ENCODE measurements at regions not wholly inside any gene's neighbourhood (a gene's known extent, or its start where the extent isn't known, plus 50 kb on each side); places are given as distances from the start of the nearest gene placed in this dataset.

GRCh38 chrX:69317721-69318120 is 152.5 kb upstream of the PJA1 start:
- H3K4me1 ChIP-seq (ENCODE audit: control insufficient read depth, insufficient read depth, low read length): no peaks in the 10 kb centered on the region
- H3K36me3 ChIP-seq (ENCODE audit: insufficient read depth, low read length): no peaks in the 10 kb centered on the region
- H3K4me3 ChIP-seq (ENCODE audit: low read length): no peak overlapping the region
- peaks cover 17% of the 10 kb centered on the region for H3K27me3 ChIP-seq (ENCODE audit: control insufficient read depth, insufficient read depth, low read length)
- no peak overlapping the region for H3K9ac ChIP-seq (ENCODE audit: low read depth, low read length)
- H3K4me2 ChIP-seq (ENCODE audit: low read length): no peak overlapping the region
- H3K9me3 ChIP-seq (replicated peaks; ENCODE audit: low read length): no peaks in the 10 kb centered on the region

GRCh38 chrX:69314436-69315348 is 149.4 kb upstream of the PJA1 start:
- Histone ChIP-seq H3K36me3 (ENCODE audit: insufficient read depth, low read length) (no peaks in the 10 kb centered on the region), H3K27me3 (ENCODE audit: control insufficient read depth, insufficient read depth, low read length) (peaks cover 32% of the 10 kb centered on the region), H3K4me2 (ENCODE audit: low read length) (no peak overlapping the region), H3K9me3 (replicated peaks; ENCODE audit: low read length) (no peaks in the 10 kb centered on the region), H3K4me1 (ENCODE audit: control insufficient read depth, insufficient read depth, low read length) (no peaks in the 10 kb centered on the region), H3K9ac (ENCODE audit: low read depth, low read length) (no peak overlapping the region), H3K4me3 (ENCODE audit: low read length) (no peak overlapping the region)

GRCh38 chrX:69313617-69314290 is 148.5 kb upstream of the PJA1 start:
- Histone ChIP-seq H3K9ac (ENCODE audit: low read depth, low read length) (no peak overlapping the region), H3K27me3 (ENCODE audit: control insufficient read depth, insufficient read depth, low read length) (peaks cover 32% of the 10 kb centered on the region), H3K4me3 (ENCODE audit: low read length) (no peak overlapping the region), H3K36me3 (ENCODE audit: insufficient read depth, low read length) (no peaks in the 10 kb centered on the region), H3K4me2 (ENCODE audit: low read length) (no peak overlapping the region), H3K4me1 (ENCODE audit: control insufficient read depth, insufficient read depth, low read length) (no peaks in the 10 kb centered on the region), H3K9me3 (replicated peaks; ENCODE audit: low read length) (no peaks in the 10 kb centered on the region)

- peaks cover 25% of the 10 kb centered on the region for H3K27me3 ChIP-seq (ENCODE audit: control insufficient read depth, insufficient read depth, low read length)
- no peaks in the 10 kb centered on the region for H3K9me3 ChIP-seq (replicated peaks; ENCODE audit: low read length)
- no peak overlapping the region for H3K4me2 ChIP-seq (ENCODE audit: low read length)
- no peaks in the 10 kb centered on the region for H3K4me1 ChIP-seq (ENCODE audit: control insufficient read depth, insufficient read depth, low read length)
- H3K36me3 ChIP-seq (ENCODE audit: insufficient read depth, low read length): no peaks in the 10 kb centered on the region
- H3K4me3 ChIP-seq (ENCODE audit: low read length): no peak overlapping the region
- no peak overlapping the region for H3K9ac ChIP-seq (ENCODE audit: low read depth, low read length)
Measured at GRCh38 chrX:69311936-69312670, 146.8 kb upstream of the PJA1 start.

GRCh38 chrX:69309074-69309792 is 144.0 kb upstream of the PJA1 start:
- Histone ChIP-seq H3K9ac (ENCODE audit: low read depth, low read length) (no peak overlapping the region), H3K4me2 (ENCODE audit: low read length) (no peak overlapping the region), H3K36me3 (ENCODE audit: insufficient read depth, low read length) (no peaks in the 10 kb centered on the region), H3K4me3 (ENCODE audit: low read length) (no peak overlapping the region), H3K4me1 (ENCODE audit: control insufficient read depth, insufficient read depth, low read length) (no peaks in the 10 kb centered on the region), H3K9me3 (replicated peaks; ENCODE audit: low read length) (no peaks in the 10 kb centered on the region), H3K27me3 (ENCODE audit: control insufficient read depth, insufficient read depth, low read length) (peaks cover 22% of the 10 kb centered on the region)

GRCh38 chrX:69307756-69308155 is 142.5 kb upstream of the PJA1 start:
- Histone ChIP-seq H3K27me3 (ENCODE audit: control insufficient read depth, insufficient read depth, low read length) (peaks cover 22% of the 10 kb centered on the region), H3K4me1 (ENCODE audit: control insufficient read depth, insufficient read depth, low read length) (no peaks in the 10 kb centered on the region), H3K9ac (ENCODE audit: low read depth, low read length) (no peak overlapping the region), H3K9me3 (replicated peaks; ENCODE audit: low read length) (no peaks in the 10 kb centered on the region), H3K4me3 (ENCODE audit: low read length) (no peak overlapping the region), H3K4me2 (ENCODE audit: low read length) (no peak overlapping the region), H3K36me3 (ENCODE audit: insufficient read depth, low read length) (no peaks in the 10 kb centered on the region)

- Histone ChIP-seq H3K4me3 (ENCODE audit: low read length) (no peak overlapping the region), H3K4me1 (ENCODE audit: control insufficient read depth, insufficient read depth, low read length) (no peaks in the 10 kb centered on the region), H3K9ac (ENCODE audit: low read depth, low read length) (no peak overlapping the region), H3K36me3 (ENCODE audit: insufficient read depth, low read length) (no peaks in the 10 kb centered on the region), H3K4me2 (ENCODE audit: low read length) (no peak overlapping the region), H3K27me3 (ENCODE audit: control insufficient read depth, insufficient read depth, low read length) (peaks cover 22% of the 10 kb centered on the region), H3K9me3 (replicated peaks; ENCODE audit: low read length) (no peaks in the 10 kb centered on the region)
Measured at GRCh38 chrX:69307029-69307428, 141.8 kb upstream of the PJA1 start.

- H3K27me3 ChIP-seq (ENCODE audit: control insufficient read depth, insufficient read depth, low read length): peaks cover 15% of the 10 kb centered on the region
- no peak overlapping the region for H3K9ac ChIP-seq (ENCODE audit: low read depth, low read length)
Measured at GRCh38 chrX:69306063-69306404, 140.8 kb upstream of the PJA1 start.

GRCh38 chrX:69305333-69306062 is 140.2 kb upstream of the PJA1 start:
- Histone ChIP-seq H3K9ac (ENCODE audit: low read depth, low read length) (no peak overlapping the region), H3K4me1 (ENCODE audit: control insufficient read depth, insufficient read depth, low read length) (no peaks in the 10 kb centered on the region), H3K4me2 (ENCODE audit: low read length) (no peak overlapping the region), H3K27me3 (ENCODE audit: control insufficient read depth, insufficient read depth, low read length) (peaks cover 13% of the 10 kb centered on the region), H3K4me3 (ENCODE audit: low read length) (no peak overlapping the region), H3K36me3 (ENCODE audit: insufficient read depth, low read length) (no peaks in the 10 kb centered on the region), H3K9me3 (replicated peaks; ENCODE audit: low read length) (no peaks in the 10 kb centered on the region)

More at GRCh38 chrX:69306063-69306404, 140.8 kb upstream of the PJA1 start:
- no peaks in the 10 kb centered on the region for H3K4me1 ChIP-seq (ENCODE audit: control insufficient read depth, insufficient read depth, low read length)
- H3K9me3 ChIP-seq (replicated peaks; ENCODE audit: low read length): no peaks in the 10 kb centered on the region
- H3K4me3 ChIP-seq (ENCODE audit: low read length): no peak overlapping the region
- no peak overlapping the region for H3K4me2 ChIP-seq (ENCODE audit: low read length)
- no peaks in the 10 kb centered on the region for H3K36me3 ChIP-seq (ENCODE audit: insufficient read depth, low read length)

- H3K27me3 ChIP-seq (ENCODE audit: control insufficient read depth, insufficient read depth, low read length): peaks cover 9% of the 10 kb centered on the region
- no peak overlapping the region for H3K4me2 ChIP-seq (ENCODE audit: low read length)
- no peaks in the 10 kb centered on the region for H3K9me3 ChIP-seq (replicated peaks; ENCODE audit: low read length)
- H3K9ac ChIP-seq (ENCODE audit: low read depth, low read length): no peak overlapping the region
- H3K36me3 ChIP-seq (ENCODE audit: insufficient read depth, low read length): no peaks in the 10 kb centered on the region
- H3K4me1 ChIP-seq (ENCODE audit: control insufficient read depth, insufficient read depth, low read length): no peaks in the 10 kb centered on the region
- no peak overlapping the region for H3K4me3 ChIP-seq (ENCODE audit: low read length)
Measured at GRCh38 chrX:69303231-69303630, 138.0 kb upstream of the PJA1 start.

All from skeletal muscle satellite cell (primary cell).